Activated B cell treated with CpG ODN at 0.5 μM for 24 hours (primary cell): ENCODE measurements at regions not wholly inside any gene's neighbourhood (a gene's known extent, or its start where the extent isn't known, plus 50 kb on each side); places are given as distances from the start of the nearest gene placed in this dataset.

Experiments
- ATAC-seq: fragments of 200-7000 bp; cut with Tn5 transposase; one replicate; pipeline ENCODE4 v1.10.0; 2021; ENCODE audit warnings: low read depth, mild to moderate bottlenecking, moderate library complexity
- CTCF ChIA-PET: fragments of 350-600 bp; sonication (Branson Sonifier 250); formaldehyde crosslinking; loops from one replicate; lab custom pipeline; 2021; ENCODE audit warnings: antibody characterized with exemption; lab: Charles Lee
- POLR2A ChIA-PET: fragments of 350-600 bp; sonication (Branson Sonifier 250); formaldehyde crosslinking; loops from one replicate; lab custom pipeline; 2021; ENCODE audit warnings: antibody characterized with exemption; lab: Charles Lee
- DNase-seq: peaks from one replicate; pipeline ENCODE4 v3.0.0; 2022
- H3K27ac Mint-ChIP-seq: one replicate; pipeline ENCODE4 v1.8.0; 2020; ENCODE audit warnings: mixed read lengths
- H3K27me3 Mint-ChIP-seq: one replicate; pipeline ENCODE4 v1.8.0; 2021; ENCODE audit warnings: mixed read lengths
- H3K36me3 Mint-ChIP-seq: one replicate; pipeline ENCODE4 v1.8.0; 2021; ENCODE audit warnings: low read depth, mixed read lengths
- H3K4me1 Mint-ChIP-seq: one replicate; pipeline ENCODE4 v1.8.0; 2021; ENCODE audit warnings: mixed read lengths
- H3K4me3 Mint-ChIP-seq: one replicate; pipeline ENCODE4 v1.8.0; 2020; ENCODE audit warnings: mild to moderate bottlenecking, mixed read lengths
- H3K9me3 Mint-ChIP-seq: one replicate; pipeline ENCODE4 v1.8.0; 2020; ENCODE audit warnings: mixed read lengths
- intact Hi-C: fragments of 100-400 bp; cut with micrococcal nuclease; formaldehyde crosslinking; loops from one replicate; pipeline ENCODE4 v1.15.1; 2024
- TF ChIP-seq, protein P1 (sequence below): fragments of 200-600 bp; IDR thresholded peaks from one replicate; pipeline ENCODE4 v1.8.0; 2022; ENCODE audit warnings: antibody characterized with exemption, mild to moderate bottlenecking

GRCh38 chr14:84454114-84454513 is 1075.8 kb upstream of the FLRT2 start:
- DNase-seq (no peak), ATAC-seq (no peak)
- TF ChIP-seq, protein P1, sequence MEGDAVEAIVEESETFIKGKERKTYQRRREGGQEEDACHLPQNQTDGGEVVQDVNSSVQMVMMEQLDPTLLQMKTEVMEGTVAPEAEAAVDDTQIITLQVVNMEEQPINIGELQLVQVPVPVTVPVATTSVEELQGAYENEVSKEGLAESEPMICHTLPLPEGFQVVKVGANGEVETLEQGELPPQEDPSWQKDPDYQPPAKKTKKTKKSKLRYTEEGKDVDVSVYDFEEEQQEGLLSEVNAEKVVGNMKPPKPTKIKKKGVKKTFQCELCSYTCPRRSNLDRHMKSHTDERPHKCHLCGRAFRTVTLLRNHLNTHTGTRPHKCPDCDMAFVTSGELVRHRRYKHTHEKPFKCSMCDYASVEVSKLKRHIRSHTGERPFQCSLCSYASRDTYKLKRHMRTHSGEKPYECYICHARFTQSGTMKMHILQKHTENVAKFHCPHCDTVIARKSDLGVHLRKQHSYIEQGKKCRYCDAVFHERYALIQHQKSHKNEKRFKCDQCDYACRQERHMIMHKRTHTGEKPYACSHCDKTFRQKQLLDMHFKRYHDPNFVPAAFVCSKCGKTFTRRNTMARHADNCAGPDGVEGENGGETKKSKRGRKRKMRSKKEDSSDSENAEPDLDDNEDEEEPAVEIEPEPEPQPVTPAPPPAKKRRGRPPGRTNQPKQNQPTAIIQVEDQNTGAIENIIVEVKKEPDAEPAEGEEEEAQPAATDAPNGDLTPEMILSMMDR, result no peak
- Mint-ChIP-seq H3K36me3 (no peaks in the 10 kb centered on the region), H3K4me3 (no peak overlapping the region), H3K9me3 (peaks cover 4% of the 10 kb centered on the region), H3K4me1 (no peaks in the 10 kb centered on the region), H3K27me3 (no peaks in the 10 kb centered on the region), H3K27ac (no peak overlapping the region)
- POLR2A ChIA-PET, result no interaction called here
- intact Hi-C loops, result no loop called here
- CTCF ChIA-PET, result no interaction called here

DNA sequence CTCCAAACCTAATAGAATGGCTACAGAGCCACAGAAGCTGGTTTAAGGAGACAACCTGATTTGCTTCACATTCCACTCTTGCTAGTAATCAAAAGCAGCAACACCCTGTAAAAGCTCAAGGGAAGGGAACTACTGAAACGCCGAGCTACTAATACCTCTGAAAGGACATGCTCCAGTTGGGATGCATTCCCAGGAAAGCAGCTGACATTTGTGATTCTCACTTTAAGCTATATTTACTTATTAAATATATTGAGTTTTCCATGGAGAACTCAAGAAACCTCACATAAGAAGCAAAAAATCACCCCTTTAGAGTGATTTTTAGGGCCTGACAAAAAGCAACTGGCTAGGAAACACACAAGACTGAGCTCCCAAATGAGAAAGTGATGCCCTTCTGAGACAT is 1073.0 kb upstream of the FLRT2 start:
- H3K4me3 Mint-ChIP-seq, result no peak overlapping the region
- ATAC-seq (no peak), DNase-seq (no peak)
- H3K27me3 Mint-ChIP-seq, result no peaks in the 10 kb centered on the region
- intact Hi-C loops, result no loop called here
- H3K9me3 Mint-ChIP-seq, result peaks cover 4% of the 10 kb centered on the region
- ChIA-PET POLR2A (no interaction called here), CTCF (no interaction called here)
- H3K36me3 Mint-ChIP-seq, result no peaks in the 10 kb centered on the region
- no peak overlapping the region for H3K27ac Mint-ChIP-seq
- TF ChIP-seq, protein P1, result no peak
- no peaks in the 10 kb centered on the region for H3K4me1 Mint-ChIP-seq

DNA sequence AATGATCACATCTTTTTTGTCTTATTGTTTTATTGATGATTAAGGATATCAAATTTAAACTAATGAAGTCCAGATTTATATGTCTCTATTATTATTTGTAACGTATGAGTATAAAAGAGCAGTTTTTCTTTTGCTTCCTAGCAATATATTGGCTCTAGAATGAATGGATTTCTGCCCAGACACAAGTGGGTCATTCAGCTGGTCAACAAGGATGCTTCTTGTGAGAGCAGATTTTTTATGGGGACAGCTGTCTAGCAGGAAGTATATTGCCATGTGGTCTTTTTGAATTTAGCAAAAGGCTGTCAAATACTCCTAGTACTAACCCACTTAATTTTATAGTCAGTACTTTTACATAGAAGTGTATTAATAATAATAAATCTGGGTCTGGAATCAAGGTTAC is 1071.1 kb upstream of the FLRT2 start:
- Mint-ChIP-seq H3K4me3 (no peak overlapping the region), H3K9me3 (peaks cover 4% of the 10 kb centered on the region), H3K27ac (no peak overlapping the region), H3K36me3 (no peaks in the 10 kb centered on the region), H3K4me1 (no peaks in the 10 kb centered on the region), H3K27me3 (no peaks in the 10 kb centered on the region)
- ChIA-PET POLR2A (no interaction called here), CTCF (no interaction called here)
- DNase-seq, result no peak
- TF ChIP-seq, protein P1, result no peak
- no peak for ATAC-seq
- intact Hi-C loops, result no loop called here

GRCh38 chr14:84465880-84466279 is 1064.1 kb upstream of the FLRT2 start:
- intact Hi-C loops, result no loop called here
- no peak overlapping the region for H3K4me3 Mint-ChIP-seq
- CTCF ChIA-PET, result no interaction called here

GRCh38 chr14:84468153-84468552 is 1061.8 kb upstream of the FLRT2 start:
- POLR2A ChIA-PET, result no interaction called here
- no peak for DNase-seq
- no peaks in the 10 kb centered on the region for H3K36me3 Mint-ChIP-seq
- peaks cover 12% of the 10 kb centered on the region for H3K9me3 Mint-ChIP-seq
- no peaks in the 10 kb centered on the region for H3K27me3 Mint-ChIP-seq
- no peak for ATAC-seq
- no peaks in the 10 kb centered on the region for H3K4me1 Mint-ChIP-seq
- H3K27ac Mint-ChIP-seq, result no peak overlapping the region
- TF ChIP-seq, protein P1, result no peak
- no peak overlapping the region for H3K4me3 Mint-ChIP-seq
- CTCF ChIA-PET, result no interaction called here
- intact Hi-C loops, result no loop called here

More at GRCh38 chr14:84465880-84466279, 1064.1 kb upstream of the FLRT2 start:
- Mint-ChIP-seq H3K27ac (no peak overlapping the region), H3K27me3 (no peaks in the 10 kb centered on the region), H3K4me1 (no peaks in the 10 kb centered on the region), H3K9me3 (peaks cover 12% of the 10 kb centered on the region), H3K36me3 (no peaks in the 10 kb centered on the region)
- TF ChIP-seq, protein P1, result no peak
- ATAC-seq (no peak), DNase-seq (no peak)
- POLR2A ChIA-PET, result no interaction called here
